IMR-90 (cell line): ENCODE measurements at regions not wholly inside any gene's neighbourhood (a gene's known extent, or its start where the extent isn't known, plus 50 kb on each side); places are given as distances from the start of the nearest gene placed in this dataset.

Experiments
- CEBPB ChIP-seq: IDR thresholded peaks from 2 replicates; pipeline ENCODE4 v1.6.1; 2012; ENCODE audit warnings: low read depth, low read length, improper control_type of control experiment
- POLR2A ChIP-seq: IDR thresholded peaks from 2 replicates; pipeline ENCODE4 v1.6.1; 2012; ENCODE audit warnings: mild to moderate bottlenecking, low read depth, low read length
- RAD21 ChIP-seq: IDR thresholded peaks from 2 replicates; pipeline ENCODE4 v1.6.1; 2012; ENCODE audit warnings: low read length, improper control_type of control experiment
- RCOR1 ChIP-seq: IDR thresholded peaks from 2 replicates; pipeline ENCODE4 v1.6.1; 2012; ENCODE audit warnings: mild to moderate bottlenecking, low read length, improper control_type of control experiment; ENCODE audit not compliant: insufficient replicate concordance
- RFX5 ChIP-seq: IDR thresholded peaks from 2 replicates; pipeline ENCODE4 v1.8.0; 2012; ENCODE audit warnings: low read depth, mild to moderate bottlenecking, low read length, moderate library complexity
- SMC3 ChIP-seq: fragments of 150-350 bp; IDR thresholded peaks from 2 replicates; pipeline ENCODE4 v1.6.1; 2016; ENCODE audit warnings: low read depth, mild to moderate bottlenecking, antibody characterized with exemption, low read length, moderate library complexity
- USF2 ChIP-seq: fragments of 150-350 bp; IDR thresholded peaks from 2 replicates; pipeline ENCODE4 v1.6.1; 2017; ENCODE audit warnings: mild to moderate bottlenecking, antibody characterized with exemption, low read length, low read depth
- TF ChIP-seq, protein P1 (sequence below): conservative IDR thresholded peaks from 2 replicates; pipeline ENCODE4 v1.5.1; 2012; ENCODE audit warnings: mild to moderate bottlenecking, low read depth, low read length, improper control_type of control experiment

- TF ChIP-seq RCOR1 (no peak), CEBPB (no peak), USF2 (no peak), RAD21 (no peak), POLR2A (no peak), SMC3 (no peak), RFX5 (no peak)
- TF ChIP-seq, protein P1, sequence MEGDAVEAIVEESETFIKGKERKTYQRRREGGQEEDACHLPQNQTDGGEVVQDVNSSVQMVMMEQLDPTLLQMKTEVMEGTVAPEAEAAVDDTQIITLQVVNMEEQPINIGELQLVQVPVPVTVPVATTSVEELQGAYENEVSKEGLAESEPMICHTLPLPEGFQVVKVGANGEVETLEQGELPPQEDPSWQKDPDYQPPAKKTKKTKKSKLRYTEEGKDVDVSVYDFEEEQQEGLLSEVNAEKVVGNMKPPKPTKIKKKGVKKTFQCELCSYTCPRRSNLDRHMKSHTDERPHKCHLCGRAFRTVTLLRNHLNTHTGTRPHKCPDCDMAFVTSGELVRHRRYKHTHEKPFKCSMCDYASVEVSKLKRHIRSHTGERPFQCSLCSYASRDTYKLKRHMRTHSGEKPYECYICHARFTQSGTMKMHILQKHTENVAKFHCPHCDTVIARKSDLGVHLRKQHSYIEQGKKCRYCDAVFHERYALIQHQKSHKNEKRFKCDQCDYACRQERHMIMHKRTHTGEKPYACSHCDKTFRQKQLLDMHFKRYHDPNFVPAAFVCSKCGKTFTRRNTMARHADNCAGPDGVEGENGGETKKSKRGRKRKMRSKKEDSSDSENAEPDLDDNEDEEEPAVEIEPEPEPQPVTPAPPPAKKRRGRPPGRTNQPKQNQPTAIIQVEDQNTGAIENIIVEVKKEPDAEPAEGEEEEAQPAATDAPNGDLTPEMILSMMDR, result no peak
Measured at GRCh38 chr1:5503556-5504363, 488.5 kb downstream of the NPHP4 start.
